Bronchial epithelial cell (primary cell): ENCODE measurements at regions not wholly inside any gene's neighbourhood (a gene's known extent, or its start where the extent isn't known, plus 50 kb on each side); places are given as distances from the start of the nearest gene placed in this dataset.

Source experiments
- DNase-seq: peaks from one replicate; pipeline ENCODE4 v3.0.0-alpha.2; 2010; ENCODE audit warnings: low read depth
- FAIRE-seq: peaks from 2 replicates; lab custom pipeline; 2011; peaks lifted over from hg19 to GRCh38; lab: Jason Lieb, UNC
- H3K27me3 ChIP-seq: 2 replicates; pipeline ENCODE4 v1.5.1; 2011; ENCODE audit warnings: low read length; ENCODE audit not compliant: control insufficient read depth, insufficient read depth
- H3K36me3 ChIP-seq: 2 replicates; pipeline ENCODE4 v1.5.1; 2011; ENCODE audit warnings: low read length; ENCODE audit not compliant: control insufficient read depth, insufficient read depth
- H3K4me3 ChIP-seq: 2 replicates; pipeline ENCODE4 v1.5.1; 2011; ENCODE audit warnings: mild to moderate bottlenecking, low read depth, low read length, control low read depth
- TF ChIP-seq, protein P1 (sequence below): IDR thresholded peaks from 2 replicates; pipeline ENCODE4 v1.5.1; 2011; ENCODE audit warnings: mild to moderate bottlenecking, moderate library complexity, low read length, control low read depth, inconsistent platforms; ENCODE audit not compliant: insufficient read depth, severe bottlenecking

- DNase-seq = no peak
- Histone ChIP-seq H3K36me3 (no peaks in the 10 kb centered on the region), H3K4me3 (no peak overlapping the region), H3K27me3 (no peaks in the 10 kb centered on the region)
- no peak for FAIRE-seq
- TF ChIP-seq, protein P1, sequence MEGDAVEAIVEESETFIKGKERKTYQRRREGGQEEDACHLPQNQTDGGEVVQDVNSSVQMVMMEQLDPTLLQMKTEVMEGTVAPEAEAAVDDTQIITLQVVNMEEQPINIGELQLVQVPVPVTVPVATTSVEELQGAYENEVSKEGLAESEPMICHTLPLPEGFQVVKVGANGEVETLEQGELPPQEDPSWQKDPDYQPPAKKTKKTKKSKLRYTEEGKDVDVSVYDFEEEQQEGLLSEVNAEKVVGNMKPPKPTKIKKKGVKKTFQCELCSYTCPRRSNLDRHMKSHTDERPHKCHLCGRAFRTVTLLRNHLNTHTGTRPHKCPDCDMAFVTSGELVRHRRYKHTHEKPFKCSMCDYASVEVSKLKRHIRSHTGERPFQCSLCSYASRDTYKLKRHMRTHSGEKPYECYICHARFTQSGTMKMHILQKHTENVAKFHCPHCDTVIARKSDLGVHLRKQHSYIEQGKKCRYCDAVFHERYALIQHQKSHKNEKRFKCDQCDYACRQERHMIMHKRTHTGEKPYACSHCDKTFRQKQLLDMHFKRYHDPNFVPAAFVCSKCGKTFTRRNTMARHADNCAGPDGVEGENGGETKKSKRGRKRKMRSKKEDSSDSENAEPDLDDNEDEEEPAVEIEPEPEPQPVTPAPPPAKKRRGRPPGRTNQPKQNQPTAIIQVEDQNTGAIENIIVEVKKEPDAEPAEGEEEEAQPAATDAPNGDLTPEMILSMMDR = no peak
Observed at GRCh38 chr4:17188547-17189400, 290.3 kb upstream of the LDB2 start.

DNA sequence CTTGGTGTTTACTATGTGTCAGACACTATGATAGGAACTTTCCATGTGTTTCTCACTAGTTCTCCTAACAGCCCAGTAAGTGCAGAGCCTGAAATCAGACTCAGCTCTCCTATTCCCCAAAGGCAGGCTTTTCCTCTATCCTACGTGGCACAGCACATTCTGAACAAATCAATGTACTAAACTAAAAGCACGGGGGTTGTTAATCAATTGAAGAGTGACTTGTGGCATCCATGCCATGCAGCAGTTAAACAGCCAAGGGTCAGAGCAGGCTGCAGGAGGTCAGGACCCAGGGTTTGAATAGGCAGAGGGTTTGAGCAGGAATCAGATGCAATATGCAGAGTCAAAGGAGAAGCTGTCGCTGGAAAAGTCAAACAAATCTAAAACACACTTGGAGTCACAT, 289.7 kb upstream of the LDB2 start:
- Histone ChIP-seq H3K27me3 (no peaks in the 10 kb centered on the region), H3K4me3 (no peak overlapping the region), H3K36me3 (no peaks in the 10 kb centered on the region)
- TF ChIP-seq, protein P1 = no peak
- DNase-seq (no peak), FAIRE-seq (no peak)

DNA sequence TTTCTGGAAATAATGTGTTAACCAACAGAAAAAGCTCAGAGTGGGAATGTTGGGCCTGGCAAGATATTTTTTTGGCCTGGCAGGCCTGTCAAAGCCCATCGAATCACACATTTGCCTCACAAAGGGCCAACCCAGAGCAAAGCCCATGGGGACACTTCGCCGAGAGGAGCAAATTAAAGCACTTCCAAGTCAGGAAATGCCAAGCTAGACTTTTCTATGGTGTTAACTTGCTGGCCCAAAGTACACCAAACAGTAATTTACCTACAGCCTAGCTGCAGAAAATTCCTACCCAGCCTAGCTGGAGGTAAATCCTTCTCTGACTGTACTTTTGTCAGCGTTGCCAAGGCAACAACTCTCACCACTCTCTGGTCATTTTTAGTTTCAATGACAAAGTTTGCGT, 288.6 kb upstream of the LDB2 start:
- DNase-seq (no peak), FAIRE-seq (no peak)
- TF ChIP-seq, protein P1 = no peak
- no peaks in the 10 kb centered on the region for H3K27me3 ChIP-seq
- no peak overlapping the region for H3K4me3 ChIP-seq
- no peaks in the 10 kb centered on the region for H3K36me3 ChIP-seq

DNA sequence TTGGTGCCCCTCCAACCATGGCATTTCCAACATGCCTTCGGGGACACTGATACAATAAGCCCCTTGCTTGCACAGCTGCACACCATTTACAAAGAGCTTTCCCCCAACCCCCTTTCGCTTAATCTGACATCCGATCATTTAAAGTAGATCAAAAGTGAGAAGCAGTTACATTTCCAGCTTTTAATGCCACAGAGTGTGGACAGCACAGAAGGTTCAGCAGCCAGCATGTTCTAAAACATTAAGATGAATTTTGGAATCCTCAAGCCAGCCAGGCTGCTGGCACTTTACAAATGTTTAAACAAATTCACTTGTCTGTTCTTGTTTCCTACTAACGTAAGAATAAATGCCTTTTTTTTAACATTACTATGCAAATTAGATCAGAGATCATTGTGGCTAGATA, 284.4 kb upstream of the LDB2 start:
- no peak for FAIRE-seq
- TF ChIP-seq, protein P1 = no peak

GRCh38 chr4:17174751-17175150, 276.3 kb upstream of the LDB2 start:
- DNase-seq = no peak
- no peaks in the 10 kb centered on the region for H3K27me3 ChIP-seq
- no peaks in the 10 kb centered on the region for H3K36me3 ChIP-seq
- TF ChIP-seq, protein P1 = no peak
- FAIRE-seq = no peak
- H3K4me3 ChIP-seq = no peak overlapping the region

More for the DNA sequence above, 284.4 kb upstream of the LDB2 start:
- H3K27me3 ChIP-seq = no peaks in the 10 kb centered on the region
- no peak overlapping the region for H3K4me3 ChIP-seq
- no peak for DNase-seq
- H3K36me3 ChIP-seq = no peaks in the 10 kb centered on the region
